Left ventricle myocardium inferior (tissue), 1 donor: ENCODE measurements at regions not wholly inside any gene's neighbourhood (a gene's known extent, or its start where the extent isn't known, plus 50 kb on each side); places are given as distances from the start of the nearest gene placed in this dataset.

Source experiments
- DNase-seq: peaks from one replicate; pipeline ENCODE4 v3.0.0-alpha.2; 2020
- H3K27ac ChIP-seq: fragments of 200-600 bp; replicated peaks from 2 replicates; pipeline ENCODE4 v1.8.0; 2021
- H3K27me3 ChIP-seq: fragments of 200-600 bp; 2 replicates; pipeline ENCODE4 v1.8.0; 2021; ENCODE audit warnings: low read depth
- H3K36me3 ChIP-seq: fragments of 200-600 bp; 2 replicates; pipeline ENCODE4 v1.8.0; 2021
- H3K4me1 ChIP-seq: fragments of 200-600 bp; 2 replicates; pipeline ENCODE4 v1.8.0; 2021
- H3K4me3 ChIP-seq: fragments of 200-600 bp; 2 replicates; pipeline ENCODE4 v1.8.0; 2021; ENCODE audit warnings: mild to moderate bottlenecking, moderate library complexity
- H3K9me3 ChIP-seq: fragments of 200-600 bp; replicated peaks from 2 replicates; pipeline ENCODE4 v1.8.0; 2021
- intact Hi-C: fragments of 100-400 bp; cut with micrococcal nuclease; formaldehyde crosslinking; loops from one replicate; pipeline ENCODE4 v1.11.0; 2022
- TF ChIP-seq, protein P1 (sequence below): fragments of 200-600 bp; IDR thresholded peaks from 2 replicates; pipeline ENCODE4 v1.8.0; 2021; ENCODE audit warnings: antibody characterized with exemption, mild to moderate bottlenecking, borderline replicate concordance
- donor health status: DM: no; HTN: yes; CAD: no; lungs with severe emphysema.

DNA sequence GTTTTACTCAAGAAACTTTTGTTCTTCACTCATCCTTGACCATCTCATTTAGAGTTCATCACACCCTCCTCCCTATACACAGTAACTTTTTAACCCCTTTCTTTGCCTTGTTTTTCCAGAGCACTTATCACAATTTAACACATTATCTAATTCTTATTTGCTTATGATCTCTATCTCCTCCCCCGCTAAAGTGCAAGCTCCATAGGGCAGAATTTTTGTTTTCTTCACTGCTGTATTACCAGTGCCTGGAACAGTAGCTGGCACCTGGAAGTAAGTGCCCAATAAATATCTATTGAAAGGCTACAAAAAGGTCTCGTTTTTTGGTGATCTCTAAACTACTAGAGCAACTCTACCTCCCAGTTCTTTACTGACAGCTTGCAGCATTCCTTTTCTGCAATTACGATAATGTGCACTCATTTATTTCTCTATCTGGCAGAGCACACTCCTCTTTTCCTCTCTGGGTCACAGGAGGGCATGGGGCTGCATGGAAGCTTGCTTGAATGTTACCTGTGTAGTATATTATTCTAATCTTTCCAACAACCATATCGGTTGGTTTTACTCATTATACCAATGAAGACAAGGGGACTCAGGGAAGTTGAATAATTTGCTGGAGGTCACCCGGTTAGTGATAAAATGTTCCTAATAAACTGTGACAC, 57.4 kb upstream of the CHST9 start:
- no peaks in the 10 kb centered on the region for H3K36me3 ChIP-seq
- TF ChIP-seq, protein P1, sequence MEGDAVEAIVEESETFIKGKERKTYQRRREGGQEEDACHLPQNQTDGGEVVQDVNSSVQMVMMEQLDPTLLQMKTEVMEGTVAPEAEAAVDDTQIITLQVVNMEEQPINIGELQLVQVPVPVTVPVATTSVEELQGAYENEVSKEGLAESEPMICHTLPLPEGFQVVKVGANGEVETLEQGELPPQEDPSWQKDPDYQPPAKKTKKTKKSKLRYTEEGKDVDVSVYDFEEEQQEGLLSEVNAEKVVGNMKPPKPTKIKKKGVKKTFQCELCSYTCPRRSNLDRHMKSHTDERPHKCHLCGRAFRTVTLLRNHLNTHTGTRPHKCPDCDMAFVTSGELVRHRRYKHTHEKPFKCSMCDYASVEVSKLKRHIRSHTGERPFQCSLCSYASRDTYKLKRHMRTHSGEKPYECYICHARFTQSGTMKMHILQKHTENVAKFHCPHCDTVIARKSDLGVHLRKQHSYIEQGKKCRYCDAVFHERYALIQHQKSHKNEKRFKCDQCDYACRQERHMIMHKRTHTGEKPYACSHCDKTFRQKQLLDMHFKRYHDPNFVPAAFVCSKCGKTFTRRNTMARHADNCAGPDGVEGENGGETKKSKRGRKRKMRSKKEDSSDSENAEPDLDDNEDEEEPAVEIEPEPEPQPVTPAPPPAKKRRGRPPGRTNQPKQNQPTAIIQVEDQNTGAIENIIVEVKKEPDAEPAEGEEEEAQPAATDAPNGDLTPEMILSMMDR: no peak
- H3K4me3 ChIP-seq: no peak overlapping the region
- no peak overlapping the region for H3K27ac ChIP-seq
- no peaks in the 10 kb centered on the region for H3K9me3 ChIP-seq
- intact Hi-C loops: no loop called here
- no peak for DNase-seq
- H3K27me3 ChIP-seq: no peaks in the 10 kb centered on the region
- no peaks in the 10 kb centered on the region for H3K4me1 ChIP-seq

DNA sequence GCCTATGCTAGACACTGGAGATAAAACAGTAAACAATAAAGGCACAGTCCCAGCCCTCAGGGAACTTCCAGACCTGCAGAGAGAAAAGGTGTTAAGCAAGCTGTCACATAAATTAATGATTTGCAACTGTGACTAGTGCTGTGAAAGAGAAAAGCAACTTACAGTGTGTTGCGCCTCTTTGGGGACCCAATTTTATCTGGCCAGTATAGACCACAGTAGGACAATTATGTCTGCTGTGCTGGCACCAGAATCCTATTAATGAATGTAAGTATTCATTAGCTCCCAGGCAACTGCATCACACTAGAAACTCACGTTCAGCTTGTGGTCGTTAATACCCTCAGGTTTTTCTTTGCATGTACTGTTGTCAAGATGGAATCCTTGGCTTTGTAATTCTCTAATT, 55.3 kb upstream of the CHST9 start:
- H3K27ac ChIP-seq: no peak overlapping the region
- no peaks in the 10 kb centered on the region for H3K27me3 ChIP-seq
- H3K36me3 ChIP-seq: no peaks in the 10 kb centered on the region
- TF ChIP-seq, protein P1: no peak
- no peaks in the 10 kb centered on the region for H3K4me1 ChIP-seq
- no peak for DNase-seq
- intact Hi-C loops: no loop called here
- no peak overlapping the region for H3K4me3 ChIP-seq
- no peaks in the 10 kb centered on the region for H3K9me3 ChIP-seq

DNA sequence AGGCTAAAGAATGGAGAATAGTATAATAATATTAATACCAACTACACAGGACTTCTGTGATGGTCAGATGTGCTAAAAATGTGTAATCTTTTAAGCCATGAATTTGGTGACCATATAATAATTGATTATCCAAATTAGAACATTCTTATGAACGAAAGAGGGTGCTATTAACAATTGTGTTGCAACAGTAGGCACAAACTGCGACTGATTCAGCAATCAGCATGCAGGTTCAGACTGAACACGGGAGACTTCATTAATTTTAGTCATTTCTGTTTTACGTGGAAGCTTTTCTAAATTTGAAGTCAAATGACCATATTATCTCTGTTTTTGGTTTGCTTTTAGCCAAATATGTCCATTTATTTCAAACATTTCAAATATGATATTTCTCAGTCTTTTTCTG, 54.6 kb upstream of the CHST9 start:
- intact Hi-C loops: no loop called here
- Histone ChIP-seq H3K27ac (no peak overlapping the region), H3K27me3 (no peaks in the 10 kb centered on the region), H3K9me3 (no peaks in the 10 kb centered on the region), H3K4me3 (no peak overlapping the region), H3K36me3 (no peaks in the 10 kb centered on the region), H3K4me1 (no peaks in the 10 kb centered on the region)
- TF ChIP-seq, protein P1: no peak
- DNase-seq: no peak

DNA sequence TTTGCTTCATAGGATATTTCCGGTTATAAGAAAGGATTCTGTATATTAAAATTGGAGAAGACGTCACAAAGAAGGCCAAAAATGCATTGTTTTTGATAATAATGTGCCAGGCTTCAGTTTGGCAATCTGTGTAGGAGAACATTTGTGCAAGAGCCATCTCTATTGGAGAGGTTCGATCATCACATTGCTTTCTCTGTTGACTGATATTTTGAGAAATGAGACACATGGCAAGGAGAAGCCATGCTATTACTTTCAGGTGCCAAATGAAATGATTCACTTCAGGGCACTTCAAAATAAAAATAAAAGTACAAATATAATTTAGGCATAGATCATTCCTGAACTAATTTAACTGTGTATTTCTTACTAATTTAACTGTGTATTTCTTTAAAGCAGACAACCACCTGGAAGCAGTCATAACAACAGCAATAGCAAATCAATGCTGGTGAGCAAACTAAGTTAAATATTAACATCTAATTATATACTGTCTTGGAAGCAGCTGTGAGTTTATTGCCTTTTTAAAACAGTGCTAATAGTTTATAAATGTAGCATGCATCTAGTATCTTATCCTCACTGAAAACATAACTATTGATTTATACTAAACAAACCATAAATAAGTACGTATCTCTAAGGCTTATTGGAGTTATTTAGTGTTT, 50.2 kb upstream of the CHST9 start:
- Histone ChIP-seq H3K4me3 (no peak overlapping the region), H3K4me1 (no peaks in the 10 kb centered on the region), H3K27ac (no peak overlapping the region), H3K9me3 (no peaks in the 10 kb centered on the region), H3K36me3 (no peaks in the 10 kb centered on the region), H3K27me3 (no peaks in the 10 kb centered on the region)
- no peak for DNase-seq
- TF ChIP-seq, protein P1: no peak
- intact Hi-C loops: no loop called here
